ENCODE measurements at regions not wholly inside any gene's neighbourhood (a gene's known extent, or its start where the extent isn't known, plus 50 kb on each side); places are given as distances from the start of the nearest gene placed in this dataset.
"Not testable (repeated sequence)": the region's sequence is repeated elsewhere in the genome, so short reads cannot be mapped to it uniquely, and the experiment has no call there.

DNA sequence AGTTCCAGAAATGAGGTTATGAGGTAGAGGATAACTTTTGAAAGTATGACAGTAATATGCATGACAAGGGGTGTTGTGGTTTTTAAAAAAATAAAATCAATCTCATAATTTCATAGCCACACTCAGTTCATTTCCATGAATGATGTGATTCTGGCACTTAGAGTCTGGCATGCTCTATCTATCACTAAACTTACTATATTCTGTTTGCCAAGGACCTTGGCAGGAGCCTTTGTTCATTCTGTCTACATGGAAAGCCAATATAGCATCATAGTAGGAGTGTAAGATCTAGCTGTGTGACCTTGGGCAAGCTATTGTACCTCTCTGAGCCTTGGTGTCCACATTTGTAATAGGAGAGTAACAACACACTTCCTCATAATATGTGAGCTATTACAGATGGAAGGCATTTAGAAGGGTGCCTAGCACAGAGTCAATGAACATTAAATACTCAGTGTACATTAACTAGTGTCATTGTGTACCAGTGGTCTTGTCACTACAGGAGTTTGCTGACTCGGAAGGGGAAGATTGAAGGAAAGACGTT is 507.6 kb downstream of the SOX6 start:
- TF ChIP-seq, protein P1, sequence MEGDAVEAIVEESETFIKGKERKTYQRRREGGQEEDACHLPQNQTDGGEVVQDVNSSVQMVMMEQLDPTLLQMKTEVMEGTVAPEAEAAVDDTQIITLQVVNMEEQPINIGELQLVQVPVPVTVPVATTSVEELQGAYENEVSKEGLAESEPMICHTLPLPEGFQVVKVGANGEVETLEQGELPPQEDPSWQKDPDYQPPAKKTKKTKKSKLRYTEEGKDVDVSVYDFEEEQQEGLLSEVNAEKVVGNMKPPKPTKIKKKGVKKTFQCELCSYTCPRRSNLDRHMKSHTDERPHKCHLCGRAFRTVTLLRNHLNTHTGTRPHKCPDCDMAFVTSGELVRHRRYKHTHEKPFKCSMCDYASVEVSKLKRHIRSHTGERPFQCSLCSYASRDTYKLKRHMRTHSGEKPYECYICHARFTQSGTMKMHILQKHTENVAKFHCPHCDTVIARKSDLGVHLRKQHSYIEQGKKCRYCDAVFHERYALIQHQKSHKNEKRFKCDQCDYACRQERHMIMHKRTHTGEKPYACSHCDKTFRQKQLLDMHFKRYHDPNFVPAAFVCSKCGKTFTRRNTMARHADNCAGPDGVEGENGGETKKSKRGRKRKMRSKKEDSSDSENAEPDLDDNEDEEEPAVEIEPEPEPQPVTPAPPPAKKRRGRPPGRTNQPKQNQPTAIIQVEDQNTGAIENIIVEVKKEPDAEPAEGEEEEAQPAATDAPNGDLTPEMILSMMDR (IDR thresholded peaks at IDR 0.05): no peak
- no peak for TF ChIP-seq POLR2A (IDR thresholded peaks at IDR 0.05)
- Histone ChIP-seq H3K36me3 (ENCODE audit: low read depth, missing control alignments) (no peaks in the 10 kb centered on the region), H3K4me1 (peaks cover 12% of the 10 kb centered on the region), H3K4me3 (no peak overlapping the region), H3K27ac (no peak overlapping the region), H3K27me3 (no peaks in the 10 kb centered on the region), H3K9me3 (no peaks in the 10 kb centered on the region)
- intact Hi-C loops (cut with DNase I; ENCODE audit: low total_unique reads): no loop called here
- no peak for DNase-seq
- 87 to 91% methylated on average over 2 of the region's 2 CpGs for WGBS, 2 donors

- no peak overlapping the region for H3K4me3 ChIP-seq
- H3K4me1 ChIP-seq: peaks cover 6% of the 10 kb centered on the region
- 76 to 83% methylated on average over 4 of the region's 4 CpGs for WGBS, 2 donors
- no peak for DNase-seq
- intact Hi-C loops (cut with DNase I; ENCODE audit: low total_unique reads): no loop called here
- H3K27me3 ChIP-seq: no peaks in the 10 kb centered on the region
- H3K27ac ChIP-seq: no peak overlapping the region
- H3K9me3 ChIP-seq: no peaks in the 10 kb centered on the region
- no peaks in the 10 kb centered on the region for H3K36me3 ChIP-seq (ENCODE audit: low read depth, missing control alignments)
- no peak for TF ChIP-seq POLR2A (IDR thresholded peaks at IDR 0.05)
- TF ChIP-seq, protein P1 (IDR thresholded peaks at IDR 0.05): no peak
Measured at GRCh38 chr11:15849257-15849656, 507.1 kb downstream of the SOX6 start.

DNA sequence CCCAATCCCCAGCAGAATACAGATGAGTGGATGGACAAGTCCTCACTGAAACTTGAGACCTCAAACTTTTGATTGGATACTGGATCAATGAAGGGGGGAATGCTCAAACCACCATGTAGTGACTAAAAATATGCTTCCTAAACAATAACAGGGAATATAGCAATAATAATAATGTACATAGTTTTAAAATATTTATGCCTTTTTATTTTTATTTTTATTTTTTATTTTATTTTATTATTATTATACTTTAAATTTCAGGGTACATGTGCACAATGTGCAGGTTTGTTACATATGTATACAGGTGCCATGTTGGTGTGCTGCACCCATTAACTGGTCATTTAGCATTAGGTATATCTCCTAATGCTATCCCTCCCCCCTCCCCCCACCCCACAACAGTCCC is 506.0 kb downstream of the SOX6 start:
- H3K27ac ChIP-seq; H3K4me1 ChIP-seq; H3K9me3 ChIP-seq; intact Hi-C loops (cut with DNase I; ENCODE audit: low total_unique reads); H3K27me3 ChIP-seq; H3K4me3 ChIP-seq; H3K36me3 ChIP-seq (ENCODE audit: low read depth, missing control alignments); DNase-seq: not testable (repeated sequence)

- WGBS, 2 donors: 39 to 42% methylated on average over 5 of the region's 5 CpGs
- intact Hi-C loops (cut with DNase I; ENCODE audit: low total_unique reads): no loop called here
- H3K9me3 ChIP-seq: no peaks in the 10 kb centered on the region
- H3K4me1 ChIP-seq: peaks cover 6% of the 10 kb centered on the region
- no peak for TF ChIP-seq POLR2A (IDR thresholded peaks at IDR 0.05)
- TF ChIP-seq, protein P1 (IDR thresholded peaks at IDR 0.05): no peak
- H3K27ac ChIP-seq: no peak overlapping the region
- no peaks in the 10 kb centered on the region for H3K27me3 ChIP-seq
- DNase-seq: no peak
- no peak overlapping the region for H3K4me3 ChIP-seq
- no peaks in the 10 kb centered on the region for H3K36me3 ChIP-seq (ENCODE audit: low read depth, missing control alignments)
Measured at GRCh38 chr11:15851051-15851498, 505.3 kb downstream of the SOX6 start.

GRCh38 chr11:15852179-15852578 is 504.2 kb downstream of the SOX6 start:
- TF ChIP-seq POLR2A (IDR thresholded peaks at IDR 0.05): no peak
- TF ChIP-seq, protein P1 (IDR thresholded peaks at IDR 0.05): peak in 2 of 3 experiments; percentile 24 to 43
- no peaks in the 10 kb centered on the region for H3K36me3 ChIP-seq (ENCODE audit: low read depth, missing control alignments)
- peaks cover 6% of the 10 kb centered on the region for H3K4me1 ChIP-seq
- no peak overlapping the region for H3K27ac ChIP-seq
- no peaks in the 10 kb centered on the region for H3K9me3 ChIP-seq
- peak; percentile 55 for DNase-seq
- no peak overlapping the region for H3K4me3 ChIP-seq
- WGBS, 2 donors: 83 to 87% methylated on average over 3 of the region's 3 CpGs
- intact Hi-C loops (cut with DNase I; ENCODE audit: low total_unique reads): no loop called here
- no peaks in the 10 kb centered on the region for H3K27me3 ChIP-seq
